Dermis microvascular lymphatic vessel endothelial cell (primary cell): ENCODE measurements at regions not wholly inside any gene's neighbourhood (a gene's known extent, or its start where the extent isn't known, plus 50 kb on each side); places are given as distances from the start of the nearest gene placed in this dataset.

Experiments used
- DNase-seq, 2 donors: peaks; one replicate each; pipeline versions ENCODE4 v3.0.0 to v3.0.0-alpha.2; 2010; ENCODE audit warnings: low read depth in 2 of 2

DNA sequence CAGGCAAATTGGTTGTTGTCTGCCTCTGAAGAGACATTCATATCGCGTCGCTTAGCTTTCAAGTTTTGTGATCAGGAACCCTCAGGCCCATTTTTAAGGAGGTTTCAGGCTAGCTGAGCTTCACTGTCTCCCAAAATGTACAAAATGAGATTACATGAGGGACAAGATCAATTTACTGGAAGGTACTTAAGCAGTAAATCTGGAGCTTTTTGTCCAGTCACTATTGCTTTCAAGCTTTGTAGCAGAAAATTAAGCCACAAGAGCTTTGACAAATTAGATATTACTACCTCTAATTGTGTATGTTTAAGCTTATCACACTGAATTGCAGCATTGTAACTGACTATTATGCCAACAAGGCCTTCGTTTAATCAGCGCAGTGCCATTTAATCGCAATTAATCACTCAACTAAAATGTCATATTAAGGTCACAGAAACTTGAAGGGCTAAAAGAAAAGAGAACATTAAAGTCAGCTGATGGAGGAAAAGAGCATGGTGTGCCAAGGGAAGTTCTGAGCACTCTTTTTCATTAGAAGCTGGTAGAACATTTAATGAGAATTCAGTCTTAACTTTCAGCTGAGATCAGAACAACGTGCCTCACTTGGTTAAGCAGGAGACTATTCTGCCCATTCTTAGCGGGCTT is 353.0 kb downstream of the FBXO8 start:
- no peak for DNase-seq

DNA sequence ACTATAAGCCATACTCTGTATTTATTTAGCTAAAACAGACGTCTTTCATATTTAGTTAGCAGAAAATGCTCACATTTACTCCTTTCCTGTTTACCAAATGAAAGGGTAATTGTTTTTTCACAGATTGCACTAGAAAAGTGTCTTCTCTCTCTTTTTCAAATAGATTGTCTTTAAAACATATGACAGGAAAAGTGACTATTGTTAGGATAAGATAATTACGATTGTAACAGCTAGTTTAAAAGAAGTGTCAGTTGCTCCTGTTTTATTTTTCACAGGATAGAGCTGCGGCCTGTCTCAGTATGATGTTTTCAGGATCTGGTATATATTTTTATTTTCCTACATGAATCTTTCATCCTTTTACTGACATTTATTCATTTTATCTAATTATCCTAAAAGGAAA is 353.5 kb downstream of the FBXO8 start:
- DNase-seq: no peak

DNA sequence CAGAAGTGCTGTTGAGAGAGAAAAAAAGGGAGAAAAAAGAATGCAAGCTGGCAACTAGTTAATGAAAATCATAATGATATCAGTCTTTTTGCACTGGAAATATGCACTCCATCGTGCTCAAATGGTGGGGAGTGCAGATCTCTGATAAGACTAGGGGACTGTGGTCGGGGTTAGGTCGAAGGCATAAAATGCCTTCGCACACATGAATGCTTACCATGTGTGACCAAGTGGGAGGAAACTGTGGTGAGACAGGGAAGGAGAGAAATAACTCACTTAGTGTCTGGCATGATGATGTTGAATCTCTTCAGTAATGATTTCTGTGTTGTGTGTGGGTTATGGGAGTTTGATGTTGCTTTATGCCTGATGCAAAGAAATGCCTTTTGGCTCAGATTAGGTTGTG is 358.9 kb downstream of the FBXO8 start:
- no peak for DNase-seq

DNA sequence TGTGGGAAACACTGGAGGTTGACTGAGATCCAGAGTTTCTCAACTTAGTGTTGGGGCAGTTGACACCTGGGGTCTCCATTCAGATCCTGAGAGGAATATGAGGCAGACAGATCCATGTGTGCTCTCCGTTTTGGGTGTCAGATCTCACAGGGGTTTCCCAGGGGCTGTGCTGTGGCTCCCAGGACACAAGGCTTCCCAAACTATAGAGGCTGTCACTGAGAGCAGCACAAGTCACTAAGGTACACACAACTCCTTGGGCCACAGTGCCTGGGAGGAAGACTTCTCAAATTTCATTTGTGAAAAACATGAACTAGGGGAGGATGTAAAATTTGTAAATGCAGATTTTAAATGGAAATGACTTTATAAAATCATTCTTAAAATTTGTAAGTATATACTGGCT is 363.6 kb downstream of the FBXO8 start:
- DNase-seq: no peak

DNA sequence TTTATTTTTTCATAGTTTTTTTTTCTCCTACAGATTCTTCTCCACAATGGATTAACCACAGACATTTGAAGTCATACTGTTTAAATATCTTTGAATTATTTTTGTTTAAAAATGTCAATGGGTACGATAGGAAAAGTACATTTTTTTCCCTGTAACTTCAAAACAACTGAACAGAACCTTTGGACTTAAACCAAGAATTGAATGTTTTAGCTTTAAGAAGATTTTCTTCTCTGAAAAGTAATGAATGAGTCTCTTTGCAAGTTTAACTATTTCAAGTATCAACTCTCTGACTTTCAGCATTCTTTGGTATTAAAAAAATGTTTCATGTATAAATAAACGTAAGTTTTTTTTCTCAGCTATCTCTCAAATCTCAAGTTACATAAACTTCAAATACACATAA is 364.3 kb downstream of the FBXO8 start:
- DNase-seq: no peak

DNA sequence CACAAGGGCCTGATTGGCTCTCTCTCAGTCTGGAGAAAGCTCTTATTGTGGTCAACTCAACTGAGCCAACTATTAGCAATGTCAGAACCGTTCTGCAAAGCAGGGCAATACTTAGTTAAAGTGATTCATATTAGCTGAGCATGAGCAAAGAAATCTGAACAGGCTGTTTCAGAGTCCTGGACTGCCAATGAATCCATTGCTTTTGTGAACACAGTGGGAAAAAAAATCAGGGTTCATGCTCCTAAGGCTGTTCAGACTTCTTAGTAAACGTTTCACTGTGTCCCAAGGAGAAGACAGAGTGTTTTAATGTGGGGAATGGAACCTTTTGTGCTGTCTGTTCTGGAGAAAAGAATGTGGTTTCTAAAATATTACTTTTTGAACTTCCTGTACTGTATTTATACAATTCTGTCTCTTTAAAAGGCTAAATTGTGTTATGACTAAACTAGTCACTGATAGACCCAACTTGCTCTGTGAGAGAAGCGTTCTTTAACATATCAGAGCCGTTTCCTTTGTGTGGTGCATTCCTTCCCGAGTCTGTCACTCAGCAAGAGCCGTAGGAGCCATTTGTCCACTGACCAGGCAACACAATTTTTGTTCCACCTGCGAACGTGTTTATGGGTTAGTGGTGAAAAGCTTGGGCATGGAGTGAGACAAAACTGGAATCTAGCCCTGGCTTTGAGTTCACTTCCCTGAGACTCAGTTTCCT is 366.1 kb downstream of the FBXO8 start:
- DNase-seq: no peak

DNA sequence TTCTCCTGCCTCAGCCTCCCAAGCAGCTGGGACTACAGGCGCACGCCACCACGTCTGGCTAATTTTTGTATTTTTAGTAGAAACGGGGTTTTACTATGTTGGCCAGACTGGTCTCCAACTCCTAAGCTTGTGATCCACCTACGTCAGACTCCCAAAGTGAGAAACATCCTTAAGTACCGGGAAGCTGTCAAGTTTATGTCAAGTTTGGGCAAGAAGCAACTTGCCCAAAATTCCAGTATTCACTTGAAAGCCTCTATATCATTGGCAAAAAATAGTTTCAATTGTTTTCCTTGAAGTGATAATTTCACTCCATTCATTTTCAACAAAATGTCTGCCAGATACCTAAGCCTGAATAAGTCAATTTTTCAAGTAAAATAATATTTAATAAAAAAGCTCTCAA is 370.0 kb downstream of the FBXO8 start:
- DNase-seq: no peak

DNA sequence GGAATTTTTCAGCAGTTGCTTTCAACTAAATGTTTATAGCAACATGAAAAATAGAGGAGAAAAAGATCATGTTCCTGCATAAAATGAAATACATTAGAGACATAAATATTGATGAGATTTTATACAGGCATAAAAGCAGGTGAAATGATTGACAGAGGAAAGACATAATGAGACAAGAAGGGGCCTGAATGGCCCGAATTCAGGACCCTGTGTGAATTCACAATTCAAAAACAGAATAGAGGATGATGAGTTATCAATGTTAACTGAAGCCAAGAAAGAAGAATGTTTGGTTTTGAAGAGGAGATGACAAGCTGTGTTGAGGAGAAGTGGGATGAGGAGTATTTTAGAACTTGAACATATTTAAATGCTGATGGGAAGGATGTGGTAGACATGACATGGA is 371.1 kb downstream of the FBXO8 start:
- DNase-seq: no peak

DNA sequence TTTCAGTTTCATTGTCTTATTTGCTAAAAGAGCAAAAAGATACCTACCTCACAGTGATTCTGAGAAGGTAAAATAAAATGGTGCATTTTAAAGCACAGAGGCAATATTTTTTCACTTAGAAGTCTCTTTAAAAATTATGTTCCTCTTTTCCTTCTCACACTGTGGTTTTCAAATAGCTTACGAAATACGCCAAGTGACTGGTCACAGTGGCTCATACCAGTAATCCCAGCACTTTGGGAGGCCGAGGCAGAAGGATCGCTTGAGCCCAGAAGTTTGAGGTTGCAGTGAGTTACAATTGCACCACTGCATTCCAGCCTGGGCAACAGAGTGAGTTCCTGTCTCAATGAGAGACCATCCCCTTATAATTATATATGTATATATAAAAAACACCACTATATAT is 372.6 kb downstream of the FBXO8 start:
- DNase-seq: no peak

DNA sequence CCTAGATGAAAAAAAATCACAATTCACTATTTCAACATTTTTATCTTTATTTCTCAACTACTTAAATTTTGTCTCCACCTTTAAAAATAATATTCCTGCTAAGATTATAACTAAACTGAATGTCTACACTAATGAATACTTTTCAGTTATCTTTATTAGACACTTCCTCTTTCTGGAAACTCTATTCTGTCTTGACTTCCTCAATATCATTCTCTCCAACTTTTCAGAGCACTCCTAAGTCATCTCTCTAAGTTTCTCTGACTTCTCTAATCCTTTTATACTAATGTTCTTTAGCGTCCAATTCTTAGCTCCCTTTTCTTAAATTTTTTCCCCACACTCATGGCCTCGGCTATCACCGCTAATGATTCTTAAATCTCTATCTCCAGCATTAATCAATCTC is 374.2 kb downstream of the FBXO8 start:
- no peak for DNase-seq

DNA sequence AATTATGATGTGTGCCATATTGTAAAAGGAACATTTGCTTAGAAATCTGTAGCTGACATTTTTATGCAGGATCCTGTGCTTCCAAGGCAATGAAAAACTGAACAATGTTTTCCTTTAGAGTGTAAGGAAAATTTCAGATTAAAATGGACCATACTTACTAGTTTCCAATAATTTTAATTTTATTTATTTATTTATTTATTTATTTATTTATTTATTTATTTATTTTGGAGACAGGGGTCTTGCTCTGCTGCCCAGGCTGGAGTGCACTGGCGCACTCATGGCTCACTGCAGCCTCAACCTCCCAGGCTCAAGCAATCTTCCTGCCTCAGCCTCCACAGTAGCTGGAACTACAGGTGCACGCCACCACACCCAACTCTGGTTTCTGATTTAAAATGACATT is 369.8 kb upstream of the HAND2 start:
- no peak for DNase-seq

DNA sequence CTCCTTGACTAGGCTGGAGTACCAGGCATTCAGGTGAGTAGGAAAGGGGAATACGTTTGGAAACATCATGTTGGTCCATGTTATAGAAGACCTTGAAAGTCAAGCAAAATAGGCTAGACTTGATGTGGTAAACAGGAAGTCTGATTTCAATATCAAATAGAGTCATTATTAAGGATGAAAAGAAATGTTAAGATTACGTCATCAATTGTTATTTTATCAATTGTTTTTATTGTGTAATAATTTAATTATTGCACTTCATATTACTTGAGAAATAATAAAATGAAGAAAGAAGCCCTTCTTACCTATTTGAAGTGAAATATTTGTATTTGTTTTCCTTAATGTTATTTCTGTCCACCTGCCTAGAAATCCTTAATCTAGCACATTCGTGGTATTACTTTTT is 361.0 kb upstream of the HAND2 start:
- no peak for DNase-seq

DNA sequence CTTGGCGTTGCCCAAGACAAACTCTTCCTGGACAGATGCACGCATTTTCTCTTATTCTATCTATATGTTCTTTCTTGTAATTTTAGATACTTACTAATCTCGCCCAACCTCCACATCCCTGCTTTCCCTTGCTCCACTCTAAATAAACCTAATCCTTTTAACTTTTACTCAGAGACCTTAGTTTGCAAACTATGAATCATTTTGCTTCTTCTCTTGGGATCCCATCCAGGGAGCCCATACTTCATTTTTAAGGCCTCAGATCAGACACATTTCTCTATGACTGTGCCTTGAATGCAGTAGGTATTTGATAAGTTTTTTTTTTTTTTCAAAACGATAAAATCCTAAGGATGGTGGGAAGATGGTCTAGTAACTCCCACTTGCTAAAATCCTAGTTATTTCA is 353.8 kb upstream of the HAND2 start:
- DNase-seq: no peak

DNA sequence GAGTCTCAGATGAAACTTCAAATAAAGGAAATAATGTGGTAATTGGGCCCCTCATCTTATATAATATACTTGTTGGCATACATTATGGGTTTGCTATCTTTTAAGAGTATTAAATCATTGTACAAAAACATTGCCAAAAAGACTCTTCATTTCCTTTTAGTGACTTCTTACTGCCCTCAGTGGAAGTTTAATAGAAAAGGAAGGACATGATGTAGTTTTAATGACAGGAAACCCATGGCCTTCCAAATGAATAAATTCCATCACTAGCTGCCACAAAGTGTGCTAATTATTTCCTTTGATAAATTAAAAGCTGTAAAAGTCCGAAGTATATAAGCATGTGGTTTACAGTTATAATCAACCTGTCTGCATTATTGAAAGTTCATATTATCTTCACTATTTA is 350.9 kb upstream of the HAND2 start:
- DNase-seq: no peak

DNA sequence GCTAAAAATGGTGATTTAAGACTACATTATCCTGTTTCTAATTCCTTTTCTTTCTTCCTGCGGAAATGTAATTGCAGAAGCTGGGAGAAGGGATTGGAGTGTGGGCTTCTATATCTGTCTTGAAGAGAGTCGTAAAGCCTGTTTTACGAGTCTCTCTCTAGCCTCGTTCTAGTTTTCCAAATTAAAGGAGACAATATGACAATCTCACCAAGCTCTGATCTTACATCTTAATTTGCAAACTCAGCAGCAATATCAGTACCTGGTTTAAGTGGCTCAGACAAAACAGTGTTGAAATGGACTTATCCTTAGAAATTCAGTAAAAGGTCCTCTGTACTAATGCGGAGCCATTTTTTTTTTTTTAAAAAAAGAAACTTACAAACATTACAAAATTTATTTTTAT is 349.5 kb upstream of the HAND2 start:
- DNase-seq: no peak

DNA sequence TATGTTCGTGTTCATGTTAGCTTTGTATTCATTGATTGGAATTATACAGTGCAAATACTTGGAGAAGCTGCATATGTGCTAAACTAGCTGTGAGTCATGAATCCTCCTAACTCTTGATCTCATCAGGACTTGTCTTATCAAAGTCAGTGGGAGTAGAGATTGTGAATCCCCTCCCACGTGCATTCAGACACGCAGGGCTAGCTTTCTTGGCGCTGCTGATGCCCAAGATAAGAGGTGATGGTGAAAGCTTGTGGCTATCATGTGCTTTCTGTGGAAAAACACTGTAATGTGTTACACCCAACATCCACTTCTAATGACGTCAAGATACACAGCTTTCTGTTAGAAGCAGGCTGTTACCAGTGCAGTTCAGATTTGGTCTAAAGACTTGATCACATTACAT is 348.7 kb upstream of the HAND2 start:
- no peak for DNase-seq

DNA sequence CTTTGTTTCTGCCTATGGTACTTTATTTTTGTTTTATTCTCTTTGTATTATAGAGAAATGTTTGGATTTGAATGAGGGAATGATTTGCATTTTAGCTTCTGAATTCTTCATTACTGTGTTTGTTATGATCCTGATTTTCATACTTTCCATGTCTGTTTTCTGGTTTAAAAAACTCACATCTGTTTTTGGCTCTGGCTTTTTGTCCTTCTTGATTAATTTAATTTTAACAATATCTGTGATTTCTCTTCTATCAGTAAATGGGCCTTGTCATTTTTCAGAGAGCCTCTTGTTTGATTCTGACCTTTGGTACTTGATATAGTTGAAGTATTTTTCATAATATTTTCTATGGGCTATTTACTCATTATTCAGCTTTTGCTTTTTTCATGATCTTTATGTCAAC is 341.6 kb upstream of the HAND2 start:
- DNase-seq: no peak

DNA sequence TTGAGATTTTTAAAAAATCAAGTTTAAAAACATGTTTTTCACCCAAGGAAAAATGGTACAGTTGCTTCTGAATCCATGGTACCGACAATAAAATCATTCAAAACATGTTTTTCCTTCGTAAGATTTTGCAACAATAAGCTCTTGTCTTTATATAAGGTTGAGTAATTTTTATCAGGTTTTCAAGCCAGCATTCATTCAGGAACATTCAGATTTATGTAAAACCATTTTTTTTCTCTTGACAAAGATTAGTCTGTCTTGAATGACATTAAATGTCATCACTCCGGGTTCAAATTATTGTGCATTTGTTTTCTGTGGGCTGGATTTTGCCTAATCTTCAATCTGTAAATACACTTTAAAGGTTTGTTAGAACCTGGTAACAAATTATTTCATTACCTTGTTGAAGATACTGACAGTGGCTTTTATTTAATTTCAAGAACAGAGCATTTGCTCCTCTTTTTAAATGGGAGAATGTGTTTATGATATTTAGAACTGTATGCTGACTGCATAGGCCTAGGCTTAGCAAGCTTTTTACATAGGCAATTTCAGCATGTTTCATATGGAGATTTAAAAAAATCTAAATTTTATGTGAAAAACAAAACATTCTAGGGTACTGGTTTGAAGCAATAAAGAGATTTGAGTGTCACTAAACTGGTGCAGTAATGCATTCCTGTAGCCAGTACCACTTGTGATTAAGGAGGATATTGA is 336.4 kb upstream of the HAND2 start:
- no peak for DNase-seq

DNA sequence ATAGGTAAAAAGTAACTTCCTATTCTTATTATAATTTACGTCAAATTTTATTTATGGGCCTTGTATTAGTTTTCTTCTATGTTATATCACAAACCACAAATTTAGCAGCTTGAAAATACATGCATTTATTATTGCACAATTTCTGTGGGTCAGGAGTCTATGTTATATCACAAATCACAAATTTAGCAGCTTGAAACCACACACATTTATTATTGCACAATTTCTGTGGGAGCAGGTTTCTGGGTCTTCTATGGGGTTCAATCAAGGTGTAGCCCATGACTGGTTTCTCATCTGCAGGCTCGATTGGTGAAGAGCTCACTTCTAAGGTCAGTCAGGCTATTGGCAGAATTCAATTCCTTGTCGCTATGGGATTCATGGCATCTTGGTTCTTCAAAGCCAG is 332.7 kb upstream of the HAND2 start:
- no peak for DNase-seq

DNA sequence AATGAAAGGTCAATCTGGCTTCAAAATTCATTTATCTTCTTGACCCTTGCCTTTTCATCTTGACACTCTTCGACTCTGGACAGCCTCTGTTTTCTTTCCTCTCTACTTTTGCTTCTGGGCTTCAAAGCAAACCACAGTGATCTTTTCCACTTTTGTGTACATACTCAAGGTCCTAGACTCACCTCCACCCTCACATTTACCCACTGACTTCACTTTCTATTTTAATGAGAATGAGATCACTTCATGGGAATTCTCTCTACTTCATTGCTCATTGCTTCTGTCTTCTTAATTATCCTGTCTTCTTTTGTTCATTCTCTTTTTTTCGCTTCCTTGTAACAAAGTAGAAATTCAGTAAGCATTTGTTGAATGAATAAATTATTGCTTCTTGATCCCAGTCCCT is 330.1 kb upstream of the HAND2 start:
- DNase-seq: no peak

DNA sequence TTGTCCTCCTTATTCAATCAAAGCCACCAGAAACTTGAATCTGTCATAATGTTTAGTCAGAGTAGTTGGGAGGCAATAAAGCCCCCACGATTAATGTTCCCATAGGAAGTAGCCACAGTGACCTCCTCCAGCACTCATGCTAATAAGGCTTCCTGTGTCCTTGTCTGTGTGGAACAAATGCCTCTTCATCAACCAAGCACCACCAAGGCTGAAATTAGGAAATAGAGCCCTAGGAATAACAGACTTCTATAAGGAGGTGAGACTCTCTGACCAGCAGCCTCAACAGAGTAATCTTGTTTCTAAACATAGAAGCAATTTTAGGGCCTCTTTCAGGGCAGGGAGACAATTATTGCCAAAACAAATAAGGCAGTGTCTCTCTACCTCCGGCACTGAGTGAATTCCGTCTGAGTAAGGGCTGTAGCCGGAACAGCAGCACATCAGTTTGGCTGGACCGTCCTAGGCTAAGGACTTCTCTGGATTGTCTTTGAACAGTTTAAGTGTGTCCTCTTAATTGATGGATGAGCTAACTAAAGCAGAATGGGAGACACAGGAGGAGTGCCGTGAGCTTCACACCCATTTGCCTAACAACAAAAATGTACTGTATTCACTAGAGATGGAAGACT is 329.2 kb upstream of the HAND2 start:
- no peak for DNase-seq

DNA sequence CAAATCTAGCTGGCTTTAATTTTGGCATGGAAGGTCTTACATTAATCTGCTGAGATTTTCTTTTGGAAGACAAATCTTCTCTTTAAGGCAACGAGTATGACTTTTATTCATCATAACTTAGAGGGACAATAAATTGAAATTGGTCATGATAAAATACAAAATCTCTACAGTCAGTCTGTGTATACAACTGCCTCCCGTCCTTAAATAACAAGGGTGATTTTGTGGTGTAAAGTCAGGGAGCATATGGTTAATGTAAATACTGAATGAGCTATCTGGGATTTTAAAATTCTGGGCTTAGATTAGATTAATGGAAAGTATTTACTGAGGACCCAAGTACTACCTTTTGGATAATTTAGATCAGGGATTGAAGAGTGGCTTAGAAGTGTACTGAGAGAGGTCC is 328.4 kb upstream of the HAND2 start:
- DNase-seq: no peak

DNA sequence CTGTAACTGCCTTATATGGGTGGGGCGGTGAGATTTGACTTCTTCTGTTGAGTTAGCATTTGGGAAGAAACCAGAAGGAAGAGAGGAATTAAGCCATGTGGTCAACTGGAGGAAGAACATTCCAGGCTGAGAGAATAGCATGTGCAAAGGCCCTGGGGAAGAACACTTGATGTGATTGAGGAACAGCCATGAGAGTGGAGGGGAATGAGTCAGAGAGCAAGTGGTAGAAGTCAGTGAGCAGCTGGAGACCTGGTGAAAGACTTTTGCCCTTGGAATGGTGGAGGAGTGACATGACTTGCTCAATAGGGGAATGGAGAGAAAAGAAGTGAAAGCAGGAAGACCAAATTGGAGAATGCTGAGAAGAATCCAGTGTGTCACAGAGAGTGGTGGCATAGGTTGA is 327.8 kb upstream of the HAND2 start:
- DNase-seq: no peak
